Neural cell (in vitro differentiated cells): ENCODE measurements at regions not wholly inside any gene's neighbourhood (a gene's known extent, or its start where the extent isn't known, plus 50 kb on each side); places are given as distances from the start of the nearest gene placed in this dataset.

Source experiments
- EZH2 ChIP-seq: fragments of 200-600, 300-800 bp; shearing (Covaris generic), sonication (generic); IDR thresholded peaks from 2 replicates; pipeline ENCODE4 v1.6.1; 2014; ENCODE audit warnings: antibody characterized with exemption, low read length, borderline replicate concordance, mild to moderate bottlenecking; ENCODE audit not compliant: insufficient read depth, poor library complexity, severe bottlenecking
- MXI1 ChIP-seq: fragments of 450-650 bp; conservative IDR thresholded peaks from 2 replicates; pipeline ENCODE4 v1.6.1; 2014; ENCODE audit warnings: antibody characterized with exemption, mild to moderate bottlenecking; ENCODE audit not compliant: poor library complexity, severe bottlenecking
- POLR2AphosphoS5 ChIP-seq: IDR thresholded peaks from 2 replicates; pipeline ENCODE4 v1.6.1; 2012
- TF ChIP-seq, protein P1 (sequence below): IDR thresholded peaks from 2 replicates; pipeline ENCODE4 v1.6.1; 2012; ENCODE audit warnings: borderline replicate concordance
- TF ChIP-seq, protein P2 (sequence below): fragments of 450-650 bp; IDR thresholded peaks from 2 replicates; pipeline ENCODE4 v1.5.1; 2014; ENCODE audit warnings: antibody characterized with exemption, mild to moderate bottlenecking, moderate library complexity; ENCODE audit not compliant: poor library complexity, severe bottlenecking

DNA sequence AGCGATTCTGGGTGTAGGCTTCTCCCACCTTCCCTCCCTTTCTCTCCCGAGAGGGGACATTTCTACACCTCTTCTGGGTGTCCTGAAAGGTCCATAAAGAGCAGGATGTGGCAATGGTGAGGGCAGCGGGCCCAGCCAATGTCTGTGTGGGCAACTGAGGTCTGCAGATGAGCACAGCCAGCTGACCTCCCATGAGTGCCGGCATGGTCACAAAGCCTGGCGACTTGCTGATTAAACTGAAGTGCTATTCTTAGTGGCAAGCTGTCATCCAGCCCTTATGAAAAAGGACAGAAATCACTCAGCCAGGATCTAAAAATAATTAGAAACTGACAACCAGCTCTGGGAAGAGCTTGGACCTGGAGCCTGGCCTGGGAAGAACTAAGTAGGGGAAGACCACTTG, 124.3 kb upstream of the RGMA start:
- TF ChIP-seq, protein P1, sequence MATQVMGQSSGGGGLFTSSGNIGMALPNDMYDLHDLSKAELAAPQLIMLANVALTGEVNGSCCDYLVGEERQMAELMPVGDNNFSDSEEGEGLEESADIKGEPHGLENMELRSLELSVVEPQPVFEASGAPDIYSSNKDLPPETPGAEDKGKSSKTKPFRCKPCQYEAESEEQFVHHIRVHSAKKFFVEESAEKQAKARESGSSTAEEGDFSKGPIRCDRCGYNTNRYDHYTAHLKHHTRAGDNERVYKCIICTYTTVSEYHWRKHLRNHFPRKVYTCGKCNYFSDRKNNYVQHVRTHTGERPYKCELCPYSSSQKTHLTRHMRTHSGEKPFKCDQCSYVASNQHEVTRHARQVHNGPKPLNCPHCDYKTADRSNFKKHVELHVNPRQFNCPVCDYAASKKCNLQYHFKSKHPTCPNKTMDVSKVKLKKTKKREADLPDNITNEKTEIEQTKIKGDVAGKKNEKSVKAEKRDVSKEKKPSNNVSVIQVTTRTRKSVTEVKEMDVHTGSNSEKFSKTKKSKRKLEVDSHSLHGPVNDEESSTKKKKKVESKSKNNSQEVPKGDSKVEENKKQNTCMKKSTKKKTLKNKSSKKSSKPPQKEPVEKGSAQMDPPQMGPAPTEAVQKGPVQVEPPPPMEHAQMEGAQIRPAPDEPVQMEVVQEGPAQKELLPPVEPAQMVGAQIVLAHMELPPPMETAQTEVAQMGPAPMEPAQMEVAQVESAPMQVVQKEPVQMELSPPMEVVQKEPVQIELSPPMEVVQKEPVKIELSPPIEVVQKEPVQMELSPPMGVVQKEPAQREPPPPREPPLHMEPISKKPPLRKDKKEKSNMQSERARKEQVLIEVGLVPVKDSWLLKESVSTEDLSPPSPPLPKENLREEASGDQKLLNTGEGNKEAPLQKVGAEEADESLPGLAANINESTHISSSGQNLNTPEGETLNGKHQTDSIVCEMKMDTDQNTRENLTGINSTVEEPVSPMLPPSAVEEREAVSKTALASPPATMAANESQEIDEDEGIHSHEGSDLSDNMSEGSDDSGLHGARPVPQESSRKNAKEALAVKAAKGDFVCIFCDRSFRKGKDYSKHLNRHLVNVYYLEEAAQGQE = no peak
- TF ChIP-seq, protein P2, sequence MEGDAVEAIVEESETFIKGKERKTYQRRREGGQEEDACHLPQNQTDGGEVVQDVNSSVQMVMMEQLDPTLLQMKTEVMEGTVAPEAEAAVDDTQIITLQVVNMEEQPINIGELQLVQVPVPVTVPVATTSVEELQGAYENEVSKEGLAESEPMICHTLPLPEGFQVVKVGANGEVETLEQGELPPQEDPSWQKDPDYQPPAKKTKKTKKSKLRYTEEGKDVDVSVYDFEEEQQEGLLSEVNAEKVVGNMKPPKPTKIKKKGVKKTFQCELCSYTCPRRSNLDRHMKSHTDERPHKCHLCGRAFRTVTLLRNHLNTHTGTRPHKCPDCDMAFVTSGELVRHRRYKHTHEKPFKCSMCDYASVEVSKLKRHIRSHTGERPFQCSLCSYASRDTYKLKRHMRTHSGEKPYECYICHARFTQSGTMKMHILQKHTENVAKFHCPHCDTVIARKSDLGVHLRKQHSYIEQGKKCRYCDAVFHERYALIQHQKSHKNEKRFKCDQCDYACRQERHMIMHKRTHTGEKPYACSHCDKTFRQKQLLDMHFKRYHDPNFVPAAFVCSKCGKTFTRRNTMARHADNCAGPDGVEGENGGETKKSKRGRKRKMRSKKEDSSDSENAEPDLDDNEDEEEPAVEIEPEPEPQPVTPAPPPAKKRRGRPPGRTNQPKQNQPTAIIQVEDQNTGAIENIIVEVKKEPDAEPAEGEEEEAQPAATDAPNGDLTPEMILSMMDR = no peak
- no peak for TF ChIP-seq MXI1
- no peak for TF ChIP-seq POLR2AphosphoS5
- no peak for TF ChIP-seq EZH2
